ENCODE measurements at regions not wholly inside any gene's neighbourhood (a gene's known extent, or its start where the extent isn't known, plus 50 kb on each side); places are given as distances from the start of the nearest gene placed in this dataset.

GRCh38 chr5:62137628-62138027, 168.4 kb upstream of the KIF2A start:
- peaks cover 22% of the 10 kb centered on the region for H3K4me1 ChIP-seq (ENCODE audit: control insufficient read depth, low read depth, low read length)
- no peak overlapping the region for H3K4me3 ChIP-seq (ENCODE audit: low read length)
- H3K27me3 ChIP-seq (ENCODE audit: control insufficient read depth, insufficient read depth, low read length) = no peaks in the 10 kb centered on the region
- H3K27ac ChIP-seq (ENCODE audit: low read length) = no peak overlapping the region
- no peaks in the 10 kb centered on the region for H3K9me3 ChIP-seq (ENCODE audit: control insufficient read depth, low read depth, low read length)
- H3K36me3 ChIP-seq (ENCODE audit: control insufficient read depth, low read depth, low read length) = no peaks in the 10 kb centered on the region
- no peak overlapping the region for H3K9ac ChIP-seq (ENCODE audit: low read length)

GRCh38 chr5:62138607-62139006, 167.4 kb upstream of the KIF2A start:
- peaks cover 31% of the 10 kb centered on the region for H3K4me1 ChIP-seq (ENCODE audit: control insufficient read depth, low read depth, low read length)
- no peak overlapping the region for H3K27ac ChIP-seq (ENCODE audit: low read length)
- no peaks in the 10 kb centered on the region for H3K27me3 ChIP-seq (ENCODE audit: control insufficient read depth, insufficient read depth, low read length)
- H3K9ac ChIP-seq (ENCODE audit: low read length) = no peak overlapping the region
- no peaks in the 10 kb centered on the region for H3K36me3 ChIP-seq (ENCODE audit: control insufficient read depth, low read depth, low read length)
- no peak overlapping the region for H3K4me3 ChIP-seq (ENCODE audit: low read length)
- no peaks in the 10 kb centered on the region for H3K9me3 ChIP-seq (ENCODE audit: control insufficient read depth, low read depth, low read length)

- H3K4me3 ChIP-seq (ENCODE audit: low read length) = no peak overlapping the region
- peaks cover 42% of the 10 kb centered on the region for H3K4me1 ChIP-seq (ENCODE audit: control insufficient read depth, low read depth, low read length)
- H3K36me3 ChIP-seq (ENCODE audit: control insufficient read depth, low read depth, low read length) = no peaks in the 10 kb centered on the region
- H3K9me3 ChIP-seq (ENCODE audit: control insufficient read depth, low read depth, low read length) = no peaks in the 10 kb centered on the region
- no peak overlapping the region for H3K9ac ChIP-seq (ENCODE audit: low read length)
- H3K27me3 ChIP-seq (ENCODE audit: control insufficient read depth, insufficient read depth, low read length) = no peaks in the 10 kb centered on the region
- no peak overlapping the region for H3K27ac ChIP-seq (ENCODE audit: low read length)
Observed at GRCh38 chr5:62139741-62140140, 166.3 kb upstream of the KIF2A start.

GRCh38 chr5:62142351-62142750, 163.7 kb upstream of the KIF2A start:
- Histone ChIP-seq H3K27ac (ENCODE audit: low read length) (no peak overlapping the region), H3K9ac (ENCODE audit: low read length) (no peak overlapping the region), H3K9me3 (ENCODE audit: control insufficient read depth, low read depth, low read length) (no peaks in the 10 kb centered on the region), H3K4me3 (ENCODE audit: low read length) (no peak overlapping the region), H3K27me3 (ENCODE audit: control insufficient read depth, insufficient read depth, low read length) (no peaks in the 10 kb centered on the region), H3K36me3 (ENCODE audit: control insufficient read depth, low read depth, low read length) (no peaks in the 10 kb centered on the region), H3K4me1 (ENCODE audit: control insufficient read depth, low read depth, low read length) (peaks cover 35% of the 10 kb centered on the region)

- H3K27ac ChIP-seq (ENCODE audit: low read length) = no peak overlapping the region
- H3K4me3 ChIP-seq (ENCODE audit: low read length) = no peak overlapping the region
- no peak overlapping the region for H3K9ac ChIP-seq (ENCODE audit: low read length)
- peaks cover 30% of the 10 kb centered on the region for H3K4me1 ChIP-seq (ENCODE audit: control insufficient read depth, low read depth, low read length)
- no peaks in the 10 kb centered on the region for H3K36me3 ChIP-seq (ENCODE audit: control insufficient read depth, low read depth, low read length)
- no peaks in the 10 kb centered on the region for H3K9me3 ChIP-seq (ENCODE audit: control insufficient read depth, low read depth, low read length)
- H3K27me3 ChIP-seq (ENCODE audit: control insufficient read depth, insufficient read depth, low read length) = no peaks in the 10 kb centered on the region
Observed at GRCh38 chr5:62143268-62144229, 162.5 kb upstream of the KIF2A start.

- H3K9me3 ChIP-seq (ENCODE audit: control insufficient read depth, low read depth, low read length) = no peaks in the 10 kb centered on the region
- no peak overlapping the region for H3K9ac ChIP-seq (ENCODE audit: low read length)
- H3K4me3 ChIP-seq (ENCODE audit: low read length) = no peak overlapping the region
- H3K27ac ChIP-seq (ENCODE audit: low read length) = no peak overlapping the region
- H3K27me3 ChIP-seq (ENCODE audit: control insufficient read depth, insufficient read depth, low read length) = no peaks in the 10 kb centered on the region
- H3K4me1 ChIP-seq (ENCODE audit: control insufficient read depth, low read depth, low read length) = peaks cover 22% of the 10 kb centered on the region
- no peaks in the 10 kb centered on the region for H3K36me3 ChIP-seq (ENCODE audit: control insufficient read depth, low read depth, low read length)
Observed at GRCh38 chr5:62144401-62145022, 161.5 kb upstream of the KIF2A start.

GRCh38 chr5:62149879-62150278, 156.1 kb upstream of the KIF2A start:
- Histone ChIP-seq H3K9me3 (ENCODE audit: control insufficient read depth, low read depth, low read length) (peaks cover under 1% of the 10 kb centered on the region), H3K36me3 (ENCODE audit: control insufficient read depth, low read depth, low read length) (no peaks in the 10 kb centered on the region), H3K4me1 (ENCODE audit: control insufficient read depth, low read depth, low read length) (no peaks in the 10 kb centered on the region), H3K4me3 (ENCODE audit: low read length) (no peak overlapping the region), H3K27me3 (ENCODE audit: control insufficient read depth, insufficient read depth, low read length) (no peaks in the 10 kb centered on the region), H3K9ac (ENCODE audit: low read length) (no peak overlapping the region), H3K27ac (ENCODE audit: low read length) (no peak overlapping the region)

GRCh38 chr5:62152394-62153087, 153.5 kb upstream of the KIF2A start:
- peaks cover 4% of the 10 kb centered on the region for H3K9me3 ChIP-seq (ENCODE audit: control insufficient read depth, low read depth, low read length)
- no peaks in the 10 kb centered on the region for H3K36me3 ChIP-seq (ENCODE audit: control insufficient read depth, low read depth, low read length)
- no peak overlapping the region for H3K4me3 ChIP-seq (ENCODE audit: low read length)

GRCh38 chr5:62154758-62155157, 151.2 kb upstream of the KIF2A start:
- Histone ChIP-seq H3K9ac (ENCODE audit: low read length) (no peak overlapping the region), H3K36me3 (ENCODE audit: control insufficient read depth, low read depth, low read length) (no peaks in the 10 kb centered on the region), H3K27me3 (ENCODE audit: control insufficient read depth, insufficient read depth, low read length) (no peaks in the 10 kb centered on the region), H3K4me1 (ENCODE audit: control insufficient read depth, low read depth, low read length) (no peaks in the 10 kb centered on the region), H3K9me3 (ENCODE audit: control insufficient read depth, low read depth, low read length) (peaks cover 4% of the 10 kb centered on the region), H3K4me3 (ENCODE audit: low read length) (no peak overlapping the region), H3K27ac (ENCODE audit: low read length) (no peak overlapping the region)

More at GRCh38 chr5:62152394-62153087, 153.5 kb upstream of the KIF2A start:
- Histone ChIP-seq H3K27ac (ENCODE audit: low read length) (no peak overlapping the region), H3K27me3 (ENCODE audit: control insufficient read depth, insufficient read depth, low read length) (no peaks in the 10 kb centered on the region), H3K4me1 (ENCODE audit: control insufficient read depth, low read depth, low read length) (no peaks in the 10 kb centered on the region), H3K9ac (ENCODE audit: low read length) (no peak overlapping the region)

GRCh38 chr5:62155988-62156387, 150.0 kb upstream of the KIF2A start:
- Histone ChIP-seq H3K36me3 (ENCODE audit: control insufficient read depth, low read depth, low read length) (no peaks in the 10 kb centered on the region), H3K4me3 (ENCODE audit: low read length) (no peak overlapping the region), H3K9ac (ENCODE audit: low read length) (no peak overlapping the region), H3K9me3 (ENCODE audit: control insufficient read depth, low read depth, low read length) (peaks cover 4% of the 10 kb centered on the region), H3K4me1 (ENCODE audit: control insufficient read depth, low read depth, low read length) (no peaks in the 10 kb centered on the region), H3K27ac (ENCODE audit: low read length) (no peak overlapping the region), H3K27me3 (ENCODE audit: control insufficient read depth, insufficient read depth, low read length) (no peaks in the 10 kb centered on the region)

- Histone ChIP-seq H3K4me1 (ENCODE audit: control insufficient read depth, low read depth, low read length) (no peaks in the 10 kb centered on the region), H3K27ac (ENCODE audit: low read length) (no peak overlapping the region), H3K27me3 (ENCODE audit: control insufficient read depth, insufficient read depth, low read length) (no peaks in the 10 kb centered on the region)
Observed at GRCh38 chr5:62167561-62168057, 138.4 kb upstream of the KIF2A start.

More at GRCh38 chr5:62167561-62168057, 138.4 kb upstream of the KIF2A start:
- Histone ChIP-seq H3K9me3 (ENCODE audit: control insufficient read depth, low read depth, low read length) (no peaks in the 10 kb centered on the region), H3K4me3 (ENCODE audit: low read length) (no peak overlapping the region), H3K9ac (ENCODE audit: low read length) (no peak overlapping the region), H3K36me3 (ENCODE audit: control insufficient read depth, low read depth, low read length) (no peaks in the 10 kb centered on the region)
